GM12891 (cell line): ENCODE measurements at regions not wholly inside any gene's neighbourhood (a gene's known extent, or its start where the extent isn't known, plus 50 kb on each side); places are given as distances from the start of the nearest gene placed in this dataset.

Source experiments
- POLR2A ChIP-seq: IDR thresholded peaks from 2 replicates; pipeline ENCODE4 v1.6.1; 2011; ENCODE audit warnings: low read depth, low read length, control low read depth
- POLR2AphosphoS5 ChIP-seq: IDR thresholded peaks from 2 replicates; pipeline ENCODE4 v1.6.1; 2011; ENCODE audit warnings: low read depth, low read length, control low read depth
- SPI1 ChIP-seq: IDR thresholded peaks from 2 replicates; pipeline ENCODE4 v1.6.1; 2011; ENCODE audit warnings: low read depth, low read length, control low read depth
- TAF1 ChIP-seq: IDR thresholded peaks from 2 replicates; pipeline ENCODE4 v1.6.1; 2011; ENCODE audit warnings: low read depth, low read length, control low read depth

DNA sequence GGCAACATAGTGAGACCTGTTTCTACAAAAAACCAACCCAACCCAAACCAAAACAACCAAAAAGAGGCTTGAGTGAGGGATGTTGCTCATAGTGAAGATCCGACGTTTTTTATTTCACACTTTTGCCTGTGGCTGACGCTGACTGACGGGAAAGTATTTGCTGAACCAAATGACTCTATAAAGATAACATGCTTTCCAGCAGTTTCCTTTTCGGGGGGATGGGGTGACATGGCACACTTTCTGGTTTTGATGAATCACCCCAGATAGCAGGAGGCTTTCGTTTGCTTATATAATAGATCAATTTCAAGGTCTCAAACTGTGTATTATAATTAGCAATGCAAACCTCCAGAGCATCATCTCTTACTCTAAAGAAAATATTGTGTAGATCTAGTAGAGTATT, 150.8 kb downstream of the AQP4 start:
- TF ChIP-seq SPI1 (no peak), POLR2A (no peak), TAF1 (no peak), POLR2AphosphoS5 (no peak)
